Ishikawa (cell line): ENCODE measurements at regions not wholly inside any gene's neighbourhood (a gene's known extent, or its start where the extent isn't known, plus 50 kb on each side); places are given as distances from the start of the nearest gene placed in this dataset.

Source experiments
- CEBPB ChIP-seq: IDR thresholded peaks from 2 replicates; pipeline ENCODE4 v1.6.1; 2012
- CREB1 ChIP-seq: IDR thresholded peaks from 2 replicates; pipeline ENCODE4 v1.6.1; 2012; ENCODE audit warnings: low read depth
- EP300 ChIP-seq: IDR thresholded peaks from 2 replicates; pipeline ENCODE4 v1.6.1; 2012; ENCODE audit warnings: borderline replicate concordance
- MAX ChIP-seq: IDR thresholded peaks from 2 replicates; pipeline ENCODE4 v1.6.1; 2012
- RAD21 ChIP-seq: IDR thresholded peaks from 2 replicates; pipeline ENCODE4 v1.6.1; 2012; ENCODE audit warnings: low read depth
- REST ChIP-seq: IDR thresholded peaks from 2 replicates; pipeline ENCODE4 v1.6.1; 2012; ENCODE audit warnings: low read depth, mild to moderate bottlenecking
- TAF1 ChIP-seq: IDR thresholded peaks from 2 replicates; pipeline ENCODE4 v1.6.1; 2012; ENCODE audit warnings: low read depth, mild to moderate bottlenecking
- TCF12 ChIP-seq: IDR thresholded peaks from 2 replicates; pipeline ENCODE4 v1.6.1; 2012; ENCODE audit warnings: low read depth
- USF1 ChIP-seq: IDR thresholded peaks from 2 replicates; pipeline ENCODE4 v1.6.1; 2012
- YY1 ChIP-seq: IDR thresholded peaks from 2 replicates; pipeline ENCODE4 v1.6.1; 2012; ENCODE audit warnings: low read depth

GRCh38 chr6:45746046-45746445, 269.6 kb downstream of the CLIC5 start:
- TF ChIP-seq MAX (no peak), TAF1 (no peak), EP300 (no peak), TCF12 (no peak), REST (no peak), YY1 (no peak), USF1 (no peak), CREB1 (no peak), CEBPB (no peak), RAD21 (no peak)
